Muscle of arm (tissue), 1 donor: ENCODE measurements at regions not wholly inside any gene's neighbourhood (a gene's known extent, or its start where the extent isn't known, plus 50 kb on each side); places are given as distances from the start of the nearest gene placed in this dataset.
"Not testable (repeated sequence)": the region's sequence is repeated elsewhere in the genome, so short reads cannot be mapped to it uniquely, and the experiment has no call there.

Experiments
- DNase-seq: peaks from one replicate; pipeline ENCODE4 v3.0.0-alpha.2; 2013

DNA sequence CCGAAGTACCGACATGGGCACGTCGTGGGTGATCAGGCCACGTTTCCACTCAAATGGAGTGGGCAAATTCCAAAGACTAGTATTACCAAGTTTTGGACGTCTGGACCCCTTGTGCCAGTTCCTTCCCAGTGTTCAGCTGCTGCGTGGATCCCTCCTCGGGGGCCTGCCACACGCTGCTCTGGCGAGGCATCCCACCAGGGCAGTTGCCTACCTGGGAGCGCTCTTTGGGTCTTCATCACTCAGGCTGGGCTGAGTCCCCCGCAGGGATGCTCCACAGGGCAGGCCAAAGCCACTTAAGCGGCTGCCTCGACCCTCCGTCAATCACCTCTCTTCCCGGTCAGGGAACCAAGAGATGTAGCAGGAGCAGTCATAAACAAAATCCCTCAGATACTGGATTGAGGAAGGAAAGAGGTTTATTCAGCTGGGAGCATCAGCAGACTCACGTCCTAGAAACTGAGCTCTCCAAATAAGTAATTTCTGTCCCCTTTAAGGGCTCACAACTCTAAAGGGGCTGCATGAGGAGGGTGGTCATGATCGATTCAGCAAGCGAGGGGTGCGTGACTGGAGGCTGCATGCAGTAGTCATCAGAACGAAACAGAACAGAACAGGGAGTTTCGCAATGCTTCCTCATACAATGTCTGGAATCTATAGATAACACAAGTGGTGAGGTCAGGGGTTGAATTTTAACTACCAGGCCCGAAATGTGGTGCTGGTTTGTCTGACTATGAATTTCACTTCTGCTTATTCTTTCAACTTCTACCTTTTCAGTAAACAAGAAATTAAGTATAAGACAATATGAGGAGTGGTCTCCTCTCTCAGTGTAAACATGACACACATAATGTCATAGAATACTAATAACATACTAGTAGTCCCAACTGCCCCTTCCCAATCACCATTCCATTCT is 998.6 kb upstream of the NCAM2 start:
- no peak for DNase-seq

DNA sequence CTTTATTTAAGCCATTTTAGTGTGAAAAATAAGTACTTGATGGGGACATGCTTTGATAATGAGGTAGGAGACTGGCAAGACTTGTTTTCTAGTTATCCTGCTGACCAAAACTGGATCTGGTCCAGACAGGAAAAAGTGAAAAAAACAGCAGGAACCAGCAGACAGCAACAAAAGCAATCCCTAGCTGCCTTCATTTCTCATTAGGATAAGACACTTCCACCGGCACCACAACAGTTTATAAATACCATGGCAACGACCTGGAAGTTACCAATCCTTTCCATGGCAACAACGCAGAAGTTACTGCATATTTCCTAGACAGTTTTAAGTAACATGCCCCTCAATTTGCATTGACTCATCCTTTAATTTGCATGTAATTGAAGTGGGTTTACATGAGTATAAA is 993.8 kb upstream of the NCAM2 start:
- DNase-seq: peak; percentile 31

DNA sequence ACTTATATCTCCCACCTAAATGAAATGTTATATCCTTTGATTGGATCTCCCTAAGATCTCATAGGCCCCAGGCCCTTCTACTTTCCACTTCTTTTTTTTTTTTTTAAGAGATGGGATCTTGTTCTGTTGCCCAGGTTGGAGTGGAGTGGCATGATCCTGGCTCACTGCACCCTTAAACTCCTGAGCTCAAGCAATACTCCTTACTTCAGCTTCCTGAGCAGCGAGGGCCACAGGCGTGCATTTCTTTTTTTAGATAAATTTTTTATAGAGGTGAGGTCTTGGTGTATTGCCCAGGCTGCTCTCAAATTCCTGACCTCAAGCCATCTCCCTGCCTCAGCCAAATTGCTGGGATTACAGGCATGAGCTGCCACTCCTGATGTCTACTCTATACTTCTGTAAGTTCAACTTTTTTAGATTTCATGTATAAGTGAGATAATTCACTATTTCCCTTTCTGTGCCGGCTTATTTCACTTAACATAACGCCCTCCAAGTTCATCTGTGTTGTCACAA is 987.5 kb upstream of the NCAM2 start:
- DNase-seq: no peak

DNA sequence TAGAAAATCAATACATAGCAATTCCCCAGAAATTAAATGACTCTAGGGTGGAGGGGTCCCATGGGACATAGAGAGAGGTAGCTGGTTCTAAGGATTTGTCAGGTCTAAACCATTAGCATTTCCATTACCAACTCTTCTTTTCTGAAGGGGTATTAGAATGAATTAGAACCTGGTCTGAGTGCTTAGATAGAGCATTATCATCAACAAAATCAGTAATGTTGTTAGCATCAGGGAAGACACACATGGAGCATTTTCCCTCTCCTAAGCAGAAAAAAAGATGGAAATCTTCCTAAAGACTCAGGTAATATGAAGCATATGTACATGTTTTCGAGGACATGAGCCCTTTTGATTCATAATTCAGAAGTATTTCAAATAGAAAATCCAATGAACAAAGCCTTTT is 984.4 kb upstream of the NCAM2 start:
- DNase-seq: no peak

DNA sequence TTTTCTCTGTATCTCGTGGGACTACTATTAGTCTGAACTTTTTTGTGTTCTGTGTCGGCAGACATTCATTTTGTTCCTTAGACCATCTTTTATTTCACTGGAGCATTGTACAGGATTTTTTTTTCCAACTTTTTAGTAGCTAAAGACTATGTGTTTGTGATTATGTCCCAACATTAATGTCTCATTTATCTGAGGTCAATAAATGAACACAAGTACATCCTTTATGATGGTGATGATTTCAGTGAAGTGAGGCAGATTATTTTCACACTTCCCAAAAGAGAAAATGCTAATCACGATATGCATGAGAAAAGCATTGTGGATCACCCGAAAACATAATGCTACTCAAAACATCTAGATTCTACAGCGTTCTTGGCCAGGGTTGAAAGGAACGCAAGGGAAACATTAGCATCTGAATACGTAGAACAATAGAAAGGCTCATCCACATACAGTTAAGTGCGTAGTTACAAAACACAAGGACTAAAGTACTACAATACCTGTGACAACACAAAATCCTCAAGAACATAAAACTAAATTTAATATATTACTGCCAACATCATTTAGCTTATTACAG is 981.7 kb upstream of the NCAM2 start:
- no peak for DNase-seq

DNA sequence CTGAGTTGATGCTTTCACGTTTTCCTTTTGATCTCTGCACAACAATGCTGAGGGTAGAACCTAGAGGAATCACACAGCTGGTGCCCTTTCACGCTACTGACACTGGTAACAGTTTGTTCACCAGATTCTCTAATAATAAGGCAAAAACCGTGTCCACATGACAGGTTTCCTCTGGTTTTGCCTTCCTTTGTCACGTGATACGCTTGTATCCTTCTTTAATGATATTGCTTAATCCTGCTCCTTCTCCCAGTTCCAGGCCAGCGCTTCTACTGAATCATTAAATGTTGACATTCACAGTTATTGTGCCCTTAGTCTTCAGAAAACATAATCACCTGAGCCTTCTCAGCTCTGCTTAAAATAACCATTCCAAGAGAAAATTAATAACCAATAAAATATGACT is 978.2 kb upstream of the NCAM2 start:
- no peak for DNase-seq

DNA sequence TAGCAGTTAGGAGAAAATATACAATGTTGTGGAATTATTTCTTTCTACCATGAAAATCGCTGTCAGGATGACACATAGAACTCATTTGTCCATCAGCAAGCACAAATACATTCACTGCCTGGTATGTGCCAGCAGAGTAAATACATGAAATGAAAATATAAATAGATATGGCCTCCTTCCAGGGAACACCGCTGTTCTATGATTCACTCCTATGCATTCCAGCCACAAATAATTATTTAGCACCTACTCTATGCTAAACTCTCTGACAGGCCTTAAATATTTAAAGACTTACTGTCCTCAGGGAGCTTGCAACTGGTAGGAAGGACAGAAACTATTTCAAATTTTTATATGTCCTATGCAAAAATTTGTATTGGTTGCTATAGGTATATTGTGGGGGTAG is 975.0 kb upstream of the NCAM2 start:
- no peak for DNase-seq

DNA sequence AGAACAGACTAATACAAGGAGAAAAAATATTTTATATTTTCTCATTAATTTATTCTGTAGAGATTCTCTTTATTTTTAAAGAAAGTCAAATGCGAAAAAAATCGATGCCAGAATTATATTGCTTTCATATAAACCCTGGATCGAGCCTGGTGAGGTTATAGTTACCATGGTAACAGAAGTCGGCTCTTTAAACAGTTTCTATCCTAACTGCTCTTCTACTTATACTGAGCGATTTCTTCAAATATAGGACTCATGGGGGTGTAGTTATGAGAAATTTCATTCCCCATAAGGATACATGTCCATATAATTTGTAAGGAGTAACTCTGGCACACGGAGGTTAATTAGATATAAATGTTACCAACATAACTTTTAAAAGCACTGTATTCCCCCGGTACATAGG is 973.5 kb upstream of the NCAM2 start:
- no peak for DNase-seq

DNA sequence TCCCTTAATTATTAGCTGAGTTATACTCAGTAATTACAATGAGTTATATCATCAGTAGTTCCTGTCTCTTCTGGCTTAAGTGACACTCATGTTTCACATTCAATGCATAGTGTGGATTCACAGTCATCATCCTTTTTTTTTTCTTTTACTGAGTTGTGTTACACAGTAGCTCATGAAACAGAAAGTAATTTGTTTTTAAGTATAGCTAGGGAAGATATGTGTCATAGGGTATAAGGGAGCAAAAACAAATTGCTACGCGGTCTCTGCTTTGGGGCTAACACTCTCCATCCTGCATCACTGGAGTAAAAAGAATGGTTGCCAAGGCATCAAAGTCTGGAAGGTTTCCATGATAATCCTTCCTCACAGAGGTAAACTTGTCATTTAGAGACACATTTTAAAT is 971.7 kb upstream of the NCAM2 start:
- DNase-seq: no peak

DNA sequence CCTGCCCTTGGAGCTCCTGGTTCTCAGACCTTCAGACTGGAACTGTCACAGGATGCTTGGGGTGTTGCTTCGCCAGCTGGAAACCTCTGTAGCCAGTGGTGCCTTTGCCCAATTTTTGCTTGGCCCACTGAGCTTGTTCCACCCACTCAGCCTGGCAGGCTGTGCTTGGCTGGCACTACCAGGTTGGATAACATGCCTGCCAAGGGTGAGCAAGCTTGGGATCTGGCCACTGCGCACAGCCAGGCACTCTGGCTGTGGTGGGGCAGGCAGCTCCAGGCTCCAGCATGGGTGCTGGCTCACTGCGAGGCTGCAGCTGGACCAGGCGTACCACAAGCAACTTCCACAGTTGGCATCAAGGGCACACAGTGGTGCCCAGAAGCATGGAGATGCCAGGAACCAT is 967.8 kb upstream of the NCAM2 start:
- no peak for DNase-seq

DNA sequence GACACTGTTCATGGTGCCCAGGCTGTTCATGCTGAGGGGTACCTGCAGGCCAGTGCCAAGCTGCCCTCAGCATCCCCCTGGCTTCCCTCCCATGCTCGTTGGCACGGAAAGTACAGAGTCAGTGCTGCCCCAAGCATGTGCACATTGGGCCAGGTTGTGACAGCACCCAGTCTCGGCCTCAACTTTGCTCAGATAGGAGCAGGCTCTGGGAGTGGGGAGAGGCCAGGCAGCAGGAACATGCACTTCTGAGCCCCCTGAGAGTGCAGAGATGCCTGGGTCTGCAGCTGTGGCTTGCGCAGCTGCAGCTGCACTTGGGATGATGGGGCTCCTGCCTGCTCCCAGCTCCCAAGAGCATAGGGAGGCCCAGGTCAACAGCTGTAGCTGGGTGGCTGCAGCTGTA is 966.4 kb upstream of the NCAM2 start:
- DNase-seq: no peak

DNA sequence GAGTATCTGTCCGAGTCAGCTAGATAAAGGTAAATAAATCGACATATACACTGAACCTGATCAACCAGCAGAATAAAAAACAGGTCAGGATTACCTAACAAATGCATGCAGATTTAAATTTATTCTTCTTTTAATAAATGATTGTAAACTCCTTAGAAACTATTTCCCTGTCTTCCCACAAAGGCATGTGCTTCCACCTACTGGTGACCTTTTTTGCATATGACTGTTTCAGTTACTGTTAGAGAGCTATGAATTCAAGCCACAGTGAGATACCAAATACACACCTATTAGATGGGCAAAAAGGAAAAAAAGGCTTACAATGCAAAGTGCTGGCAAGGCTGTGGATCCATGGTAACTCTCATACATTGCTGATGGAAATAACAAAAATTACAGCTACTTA is 957.4 kb upstream of the NCAM2 start:
- peak; percentile 6 for DNase-seq

DNA sequence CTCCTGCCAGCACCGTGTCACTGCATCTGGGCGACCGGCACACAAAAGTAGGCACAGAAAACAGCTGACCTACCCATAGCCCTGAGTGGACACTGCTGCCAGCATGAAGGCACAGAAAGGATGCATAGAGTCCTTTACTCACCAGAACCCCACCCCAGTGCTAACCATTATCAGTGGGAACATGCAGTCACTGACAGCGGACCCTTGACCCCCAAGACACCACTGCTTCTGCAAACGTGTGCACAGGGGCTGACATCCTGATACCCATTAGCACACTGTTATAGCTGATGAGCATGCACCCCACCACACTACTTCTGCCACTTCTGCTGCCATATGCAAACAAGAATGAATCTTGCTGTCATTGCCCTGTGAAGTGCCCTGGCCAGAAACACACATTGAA is 953.0 kb upstream of the NCAM2 start:
- no peak for DNase-seq

DNA sequence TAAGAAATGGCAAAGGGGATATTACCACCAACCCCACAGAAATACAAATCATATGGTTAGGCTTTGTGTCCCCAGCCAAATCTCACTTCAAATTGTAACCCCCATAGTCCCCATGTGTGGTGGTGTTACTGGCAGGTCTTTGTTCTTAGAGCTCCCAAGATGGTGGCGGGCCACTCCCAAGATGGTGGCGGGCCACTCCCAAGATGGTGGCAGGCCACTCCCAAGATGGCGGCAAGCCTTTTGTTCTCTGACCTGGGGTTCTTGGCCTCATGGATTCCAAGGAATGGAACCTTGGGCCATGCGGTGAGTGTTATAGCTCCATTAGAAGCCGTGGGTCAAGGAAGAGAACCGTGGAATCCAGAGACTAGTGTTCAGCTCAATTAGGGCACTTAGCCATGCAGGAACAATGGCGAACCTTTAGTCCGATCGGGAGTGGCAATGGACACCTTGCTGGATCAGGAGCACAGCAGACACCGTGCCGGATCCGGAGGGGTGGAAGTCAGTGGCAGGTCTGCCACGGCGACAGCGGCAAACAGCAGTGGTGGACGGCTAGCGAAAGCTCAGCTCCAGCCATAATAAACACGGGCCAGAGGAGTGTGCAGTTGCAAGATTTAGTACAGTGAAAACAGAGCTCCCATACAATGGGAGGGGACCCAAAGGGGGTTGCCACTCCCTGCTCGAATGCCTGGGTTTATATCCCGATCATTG is 949.9 kb upstream of the NCAM2 start:
- DNase-seq: not testable (repeated sequence)

DNA sequence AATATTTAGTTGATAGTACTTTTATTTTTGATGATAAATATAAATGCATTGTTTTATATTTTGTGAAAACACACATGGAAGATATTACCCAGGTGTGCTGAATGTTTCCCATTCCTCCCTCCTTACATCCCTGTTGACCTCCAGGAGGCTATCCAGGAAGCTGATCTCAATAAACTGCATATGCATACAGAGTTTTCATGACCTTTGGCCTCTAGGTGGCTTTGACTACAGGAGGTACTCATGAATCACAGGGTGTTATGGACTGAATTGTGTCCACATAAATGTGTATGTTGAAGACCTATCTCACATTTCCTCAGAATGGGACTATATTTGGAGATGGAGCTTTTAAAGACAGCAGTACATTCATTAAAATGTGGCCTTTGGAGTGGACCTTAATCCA is 914.9 kb upstream of the NCAM2 start:
- DNase-seq: no peak

DNA sequence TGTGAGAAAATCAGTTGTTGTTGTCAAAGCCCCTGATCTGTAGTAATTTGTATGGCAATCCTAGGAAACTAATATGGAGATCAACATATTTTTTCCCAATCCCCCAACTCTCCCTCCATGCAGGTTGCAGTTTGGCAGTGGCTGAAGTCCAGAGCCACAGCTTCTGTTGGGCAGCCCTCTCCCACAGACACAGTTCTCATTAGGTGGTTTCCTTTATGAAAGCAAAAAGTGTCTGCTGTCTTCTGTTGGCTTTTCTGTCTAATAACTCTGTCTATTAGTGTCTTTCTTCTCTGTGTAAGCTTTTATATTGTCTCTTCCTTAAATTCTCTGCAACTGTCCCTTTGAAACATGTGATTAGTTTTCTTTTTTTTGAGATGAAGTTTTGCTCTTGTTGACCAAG is 914.3 kb upstream of the NCAM2 start:
- DNase-seq: no peak

DNA sequence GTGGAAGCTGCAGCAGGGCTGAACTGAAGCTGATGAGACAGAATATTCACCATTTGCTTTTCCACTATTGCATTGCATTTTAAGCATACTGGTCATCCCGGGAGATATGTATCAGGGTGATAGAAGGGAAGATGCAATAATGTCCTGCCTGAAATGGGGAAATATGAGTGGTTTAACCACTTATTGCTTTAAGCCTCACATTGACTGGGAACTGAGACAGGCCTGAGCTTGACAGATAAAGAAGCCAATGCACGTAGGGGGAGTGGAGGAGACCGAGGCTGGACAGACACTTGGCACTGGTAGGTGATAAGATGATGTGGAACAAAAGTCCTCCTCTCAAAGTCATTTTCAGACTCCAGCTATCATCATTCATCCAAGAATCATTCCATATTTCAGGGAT is 911.7 kb upstream of the NCAM2 start:
- no peak for DNase-seq

DNA sequence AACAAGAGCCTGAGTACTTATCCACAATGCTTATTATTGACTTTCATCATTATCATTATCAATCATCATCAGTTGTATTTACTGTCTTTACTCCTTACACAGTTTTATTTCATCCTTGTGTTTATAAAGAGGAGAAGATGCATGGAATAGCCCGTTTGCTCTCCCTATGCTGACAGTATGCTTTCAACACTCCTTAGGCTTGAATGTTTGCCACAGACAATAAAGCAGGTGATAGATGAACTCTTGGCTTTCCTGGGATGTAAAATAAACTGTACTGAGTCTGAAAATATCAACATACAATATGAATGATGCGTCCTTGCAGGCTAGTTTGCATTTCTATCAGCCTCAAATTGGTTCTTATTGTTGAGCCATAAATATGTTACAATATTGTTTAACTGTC is 891.8 kb upstream of the NCAM2 start:
- DNase-seq: no peak

DNA sequence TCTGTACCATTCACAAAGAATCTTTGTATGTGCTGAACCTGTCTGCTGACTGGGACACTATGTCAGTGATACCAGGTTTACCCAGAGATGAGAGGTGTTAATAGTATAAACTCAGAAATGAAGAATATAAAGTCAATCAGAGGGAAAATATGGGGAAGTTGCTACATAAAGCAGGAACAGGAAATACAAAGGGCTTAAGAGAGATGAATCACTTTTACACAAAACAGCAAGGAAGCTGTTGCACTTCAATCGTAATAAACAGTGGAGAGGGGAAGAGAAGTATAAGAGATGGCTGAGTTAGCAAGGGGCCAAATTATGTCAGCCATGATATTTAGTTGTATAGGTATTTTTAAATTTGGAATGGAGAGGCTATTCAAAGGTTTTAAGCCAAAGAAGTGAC is 890.2 kb upstream of the NCAM2 start:
- DNase-seq: no peak

DNA sequence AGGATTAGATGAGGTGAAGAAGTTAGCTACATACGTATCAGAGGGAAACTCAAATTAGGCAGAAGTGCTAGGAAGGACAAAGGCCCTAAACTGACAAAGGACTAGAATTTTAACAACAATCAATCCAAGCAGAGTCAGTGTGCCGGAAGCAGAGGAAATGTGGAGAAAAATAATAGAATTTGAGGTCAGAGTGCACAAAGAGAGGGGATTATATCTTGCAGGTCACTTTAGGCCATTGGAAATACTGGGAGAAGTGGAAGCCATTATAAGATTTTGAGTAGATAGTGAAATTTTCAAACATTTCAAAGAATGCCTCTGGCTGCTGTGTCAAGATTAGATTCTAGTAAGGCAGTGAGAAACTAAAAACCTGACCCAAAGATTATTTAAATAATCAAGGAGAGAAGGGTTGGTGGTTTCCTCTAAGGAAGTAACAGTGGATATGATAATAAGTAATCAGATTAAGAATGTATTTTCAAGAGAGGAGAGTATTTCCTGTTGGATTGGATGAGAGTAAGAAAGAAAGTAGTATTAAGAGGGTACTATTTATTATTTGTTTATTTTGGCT is 889.2 kb upstream of the NCAM2 start:
- DNase-seq: no peak

DNA sequence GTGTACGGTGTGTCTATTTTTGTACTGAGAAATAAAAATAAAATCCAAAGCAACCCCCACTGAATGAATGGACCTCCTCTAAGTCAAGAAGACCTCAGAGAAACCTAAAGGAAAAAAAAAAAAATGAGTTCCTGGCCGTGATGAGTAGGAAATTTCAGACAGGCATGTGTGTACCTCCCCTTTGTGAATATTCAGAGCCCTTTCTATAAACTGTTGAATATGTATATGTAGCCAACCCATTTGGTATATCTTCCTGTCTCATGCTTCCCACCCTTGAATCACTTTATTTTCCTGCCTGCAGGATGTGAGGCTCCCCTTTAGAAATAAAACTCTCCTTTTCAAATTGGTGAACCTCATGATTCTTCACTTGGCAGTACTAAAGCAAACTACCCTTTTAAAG is 887.8 kb upstream of the NCAM2 start:
- no peak for DNase-seq

DNA sequence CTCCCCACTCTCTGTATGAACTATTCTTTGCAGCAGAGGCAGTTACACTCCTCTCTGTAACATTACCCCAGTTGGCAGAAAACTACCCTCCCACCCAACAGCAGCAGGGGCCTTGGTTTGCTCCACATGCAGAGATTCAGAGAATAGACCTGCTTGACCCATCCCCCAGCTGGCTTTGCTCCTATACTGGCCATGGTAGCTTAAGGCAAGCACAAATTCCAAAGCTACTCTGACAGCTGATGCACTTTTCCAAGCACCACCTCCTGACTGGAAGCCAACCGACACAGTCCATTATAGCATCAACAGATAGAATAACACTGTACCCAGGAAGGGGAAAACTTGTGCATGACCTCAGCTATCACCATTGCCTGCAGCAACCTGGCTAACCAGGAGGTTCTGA is 846.5 kb upstream of the NCAM2 start:
- DNase-seq: peak; percentile 2

DNA sequence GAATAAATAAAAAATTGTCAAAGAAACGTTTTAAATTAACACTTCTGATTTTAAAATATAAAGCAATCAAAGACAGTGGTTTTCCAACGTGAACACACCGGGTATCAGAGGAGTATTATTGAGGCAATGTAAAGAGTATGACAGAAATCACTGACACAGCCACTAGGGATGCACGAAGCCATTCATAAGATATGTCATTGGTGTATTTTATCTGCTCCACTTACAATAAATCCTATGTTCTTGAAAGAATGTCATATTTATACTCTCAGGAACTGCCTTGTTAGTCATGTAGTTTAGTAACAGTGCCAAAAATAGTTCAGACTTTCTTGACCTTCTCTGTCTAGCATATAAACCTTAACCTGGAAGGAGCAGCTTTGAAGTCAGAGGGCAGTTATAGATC is 835.0 kb upstream of the NCAM2 start:
- DNase-seq: no peak
